ENCODE measurements at regions not wholly inside any gene's neighbourhood (a gene's known extent, or its start where the extent isn't known, plus 50 kb on each side); places are given as distances from the start of the nearest gene placed in this dataset.

GRCh38 chr1:90786709-90787108 lies 69.6 kb upstream of the BARHL2 start:
- CTCF ChIA-PET (ENCODE audit: partially characterized antibody): interaction anchor here (1.2 to 1.6 kb wide), 3 partner anchors 10 to 65 kb away, joined by 3 to 5 read pairs (median 4); no protein-coding TSS in a partner anchor
- H4K20me1 ChIP-seq (replicated peaks in 1 of 2; ENCODE audit: control insufficient read depth in 1 of 2, insufficient read depth in 2 of 2, low read length in 2 of 2): no peaks in the 10 kb centered on the region

More at GRCh38 chr1:90786709-90787108, 69.6 kb upstream of the BARHL2 start:
- no peak overlapping the region for H2BK120ac ChIP-seq (replicated peaks; ENCODE audit: low read depth, low read length)
- peaks cover 0 to 3% (median 0%) of the 10 kb centered on the region in 4 experiments; a peak in 2 of 7 replicates for H3K4me1 ChIP-seq (replicated peaks in 1 of 4; ENCODE audit: control insufficient read depth in 3 of 4, insufficient read depth in 4 of 4, low read length in 3 of 4)
- H3K27ac ChIP-seq (ENCODE audit: low read depth, low read length): no peak overlapping the region
- no peak overlapping the region for H3K4me2 ChIP-seq (ENCODE audit: insufficient read depth in 1 of 2, low read depth in 2 of 2, low read length in 2 of 2)
- WGBS, 2 experiments (ENCODE audit: extremely low coverage in 1 of 2, insufficient coverage in 1 of 2, insufficient read length in 1 of 2, insufficient replicate concordance in 2 of 2, low coverage in 1 of 2, low lambda C conversion rate in 2 of 2, missing lambda C conversion rate in 1 of 2): 84% methylated on average over 3 of the region's 3 CpGs; no CpG with 5 or more reads in 1 of the 2 experiments
- no peak overlapping the region for H3K56ac ChIP-seq (replicated peaks; ENCODE audit: insufficient read length, low read depth, low read length)
- no peak for DNase-seq (ENCODE audit: low read depth in 1 of 2, low spot score in 2 of 2)
- H3K18ac ChIP-seq (ENCODE audit: extremely low read depth, low read length): no peak overlapping the region
- H2AFZ ChIP-seq (ENCODE audit: low read length): no peak overlapping the region
- H3K23me2 ChIP-seq (ENCODE audit: low read depth, low read length): no peaks in the 10 kb centered on the region
- TF ChIP-seq RBBP5 (IDR thresholded peaks at IDR 0.05; ENCODE audit: borderline replicate concordance, low read depth, low read length) (no peak), SP4 (IDR thresholded peaks at IDR 0.05; ENCODE audit: low read length) (no peak), SP1 (IDR thresholded peaks at IDR 0.05; ENCODE audit: low read depth, low read length) (no peak), SRF (IDR thresholded peaks at IDR 0.05; ENCODE audit: low read depth, low read length) (no peak), TAF7 (optimal IDR thresholded peaks at IDR 0.05; ENCODE audit: borderline replicate concordance, low read depth, low read length) (no peak), CHD2 (IDR thresholded peaks at IDR 0.05; ENCODE audit: low read length) (no peak), CREB1 (IDR thresholded peaks at IDR 0.05) (no peak)
- H3K9me3 ChIP-seq (ENCODE audit: insufficient read depth in 2 of 2, low read depth in 1 of 2, low read length in 1 of 2): no peaks in the 10 kb centered on the region
- H3K79me1 ChIP-seq (ENCODE audit: low read depth, low read length): no peaks in the 10 kb centered on the region
- H2BK20ac ChIP-seq (ENCODE audit: low read length): no peak overlapping the region
- no peaks in the 10 kb centered on the region for H3K27me3 ChIP-seq (replicated peaks in 1 of 4; ENCODE audit: control insufficient read depth in 3 of 4, extremely low read depth in 1 of 4, insufficient read depth in 3 of 4, low read length in 3 of 4)
- no peak overlapping the region for H4K5ac ChIP-seq (ENCODE audit: insufficient read length, low read depth, low read length)
- no peak overlapping the region for H3K14ac ChIP-seq (ENCODE audit: insufficient read length)
- POLR2A ChIA-PET (ENCODE audit: partially characterized antibody): no interaction called here
- H4K91ac ChIP-seq (replicated peaks; ENCODE audit: insufficient read length, low read length): no peak overlapping the region
- H3K36me3 ChIP-seq (ENCODE audit: control insufficient read depth in 2 of 4, insufficient read depth in 4 of 4, low read length in 3 of 4): no peaks in the 10 kb centered on the region
- H3K23ac ChIP-seq (ENCODE audit: insufficient read length): no peak overlapping the region
- no peak overlapping the region for H3K9ac ChIP-seq (replicated peaks in 1 of 4; ENCODE audit: extremely low read depth in 1 of 4, low read depth in 3 of 4, low read length in 3 of 4)
- no peak overlapping the region for H3K4me3 ChIP-seq (ENCODE audit: extremely low read depth in 1 of 4, insufficient read depth in 2 of 4, low read depth in 3 of 4, low read length in 4 of 4)
- no peaks in the 10 kb centered on the region for H3K79me2 ChIP-seq (ENCODE audit: control insufficient read depth in 1 of 2, insufficient read depth in 2 of 2, low read length in 2 of 2)
- H4K8ac ChIP-seq (ENCODE audit: extremely low read depth, insufficient read depth, low read length): no peak overlapping the region
- H3K4ac ChIP-seq (replicated peaks; ENCODE audit: insufficient read length, low read depth, low read length): no peak overlapping the region
- no peak overlapping the region for H2BK5ac ChIP-seq (ENCODE audit: low read depth, low read length)
- no peak overlapping the region for H2BK12ac ChIP-seq (ENCODE audit: low read depth, low read length)
- H2BK15ac ChIP-seq (ENCODE audit: low read length): no peak overlapping the region
- FAIRE-seq: no peak
- H2AK5ac ChIP-seq (ENCODE audit: low read depth, low read length): no peak overlapping the region

All from H1 (cell line).